ENCODE measurements at regions not wholly inside any gene's neighbourhood (a gene's known extent, or its start where the extent isn't known, plus 50 kb on each side); places are given as distances from the start of the nearest gene placed in this dataset.

- no peak overlapping the region for H3K18ac ChIP-seq (ENCODE audit: extremely low read depth, low read length)
Measured at GRCh38 chr5:18057725-18058124, 423.5 kb downstream of the TAF11L14 start.

More at GRCh38 chr5:18057725-18058124, 423.5 kb downstream of the TAF11L14 start:
- Histone ChIP-seq H2BK5ac (ENCODE audit: low read depth, low read length) (no peak overlapping the region), H3K9ac (replicated peaks in 1 of 4; ENCODE audit: extremely low read depth in 1 of 4, low read depth in 3 of 4, low read length in 3 of 4) (no peak overlapping the region), H3K23ac (ENCODE audit: insufficient read length) (no peak overlapping the region), H2BK20ac (ENCODE audit: low read length) (no peak overlapping the region), H2BK12ac (ENCODE audit: low read depth, low read length) (no peak overlapping the region), H3K56ac (replicated peaks; ENCODE audit: insufficient read length, low read depth, low read length) (no peak overlapping the region), H3K4me1 (replicated peaks in 1 of 4; ENCODE audit: control insufficient read depth in 3 of 4, insufficient read depth in 4 of 4, low read length in 3 of 4) (no peaks in the 10 kb centered on the region), H2BK120ac (replicated peaks; ENCODE audit: low read depth, low read length) (no peak overlapping the region), H3K4me2 (ENCODE audit: insufficient read depth in 1 of 2, low read depth in 2 of 2, low read length in 2 of 2) (no peak overlapping the region), H4K20me1 (replicated peaks in 1 of 2; ENCODE audit: control insufficient read depth in 1 of 2, insufficient read depth in 2 of 2, low read length in 2 of 2) (no peaks in the 10 kb centered on the region), H3K23me2 (ENCODE audit: low read depth, low read length) (no peaks in the 10 kb centered on the region), H3K27ac (ENCODE audit: low read depth, low read length) (no peak overlapping the region), H3K36me3 (ENCODE audit: control insufficient read depth in 2 of 4, insufficient read depth in 4 of 4, low read length in 3 of 4) (no peaks in the 10 kb centered on the region), H2AK5ac (ENCODE audit: low read depth, low read length) (no peak overlapping the region), H3K27me3 (replicated peaks in 1 of 4; ENCODE audit: control insufficient read depth in 3 of 4, extremely low read depth in 1 of 4, insufficient read depth in 3 of 4, low read length in 3 of 4) (no peaks in the 10 kb centered on the region), H4K91ac (replicated peaks; ENCODE audit: insufficient read length, low read length) (no peak overlapping the region), H4K5ac (ENCODE audit: insufficient read length, low read depth, low read length) (no peak overlapping the region), H3K14ac (ENCODE audit: insufficient read length) (no peak overlapping the region), H3K9me3 (ENCODE audit: insufficient read depth in 2 of 2, low read depth in 1 of 2, low read length in 1 of 2) (no peaks in the 10 kb centered on the region), H3K4me3 (ENCODE audit: extremely low read depth in 1 of 4, insufficient read depth in 2 of 4, low read depth in 3 of 4, low read length in 4 of 4) (no peak overlapping the region), H4K8ac (ENCODE audit: extremely low read depth, insufficient read depth, low read length) (no peak overlapping the region), H3K4ac (replicated peaks; ENCODE audit: insufficient read length, low read depth, low read length) (no peak overlapping the region), H3K79me2 (ENCODE audit: control insufficient read depth in 1 of 2, insufficient read depth in 2 of 2, low read length in 2 of 2) (no peaks in the 10 kb centered on the region), H2BK15ac (ENCODE audit: low read length) (no peak overlapping the region), H3K79me1 (ENCODE audit: low read depth, low read length) (no peaks in the 10 kb centered on the region), H2AFZ (ENCODE audit: low read length) (no peak overlapping the region)
- 91% methylated on average over 3 of the region's 3 CpGs; no CpG with 5 or more reads in 1 of the 2 experiments for WGBS, 2 experiments (ENCODE audit: extremely low coverage in 1 of 2, insufficient coverage in 1 of 2, insufficient read length in 1 of 2, insufficient replicate concordance in 2 of 2, low coverage in 1 of 2, low lambda C conversion rate in 2 of 2, missing lambda C conversion rate in 1 of 2)
- TF ChIP-seq ATF2 (IDR thresholded peaks at IDR 0.05; ENCODE audit: low read length): no peak
- DNase-seq (ENCODE audit: low read depth in 1 of 2, low spot score in 2 of 2) (no peak), FAIRE-seq (no peak)
- CTCF ChIA-PET (ENCODE audit: partially characterized antibody): no interaction called here
- POLR2A ChIA-PET (ENCODE audit: partially characterized antibody): no interaction called here

All from H1 (cell line).